ENCODE measurements at regions not wholly inside any gene's neighbourhood (a gene's known extent, or its start where the extent isn't known, plus 50 kb on each side); places are given as distances from the start of the nearest gene placed in this dataset.

DNA sequence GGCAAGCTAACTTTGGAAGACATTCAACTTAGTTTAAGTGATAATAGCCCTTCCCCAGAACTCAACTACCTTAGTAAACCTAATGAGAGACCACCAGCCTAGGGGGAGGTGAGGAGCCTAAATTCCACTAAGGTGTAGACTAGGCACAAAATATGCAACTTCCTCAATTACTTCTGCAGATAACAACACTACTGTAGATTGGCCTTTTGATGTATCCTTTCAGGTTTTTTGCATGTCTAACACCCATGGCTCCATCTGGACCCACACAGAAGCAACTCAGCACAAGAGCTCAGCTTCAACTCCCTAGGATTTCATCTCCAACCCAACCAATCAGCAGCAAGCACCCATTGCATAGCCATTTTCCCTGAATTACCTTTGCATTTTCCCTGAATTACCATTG is 353.3 kb downstream of the AKAIN1 start:
- TF ChIP-seq CTCF (IDR thresholded peaks at IDR 0.05; ENCODE audit: low read depth, low read length) (no peak), EZH2phosphoT487 (IDR thresholded peaks at IDR 0.05; ENCODE audit: low read depth) (no peak)
